IMR-90 (cell line): ENCODE measurements at regions not wholly inside any gene's neighbourhood (a gene's known extent, or its start where the extent isn't known, plus 50 kb on each side); places are given as distances from the start of the nearest gene placed in this dataset.

ENCODE experiments used
- ATAC-seq: fragments of 200-7000 bp; cut with Tn5 transposase; 2 replicates; pipeline ENCODE4 v1.9.1; 2020; ENCODE audit warnings: low read depth, mild to moderate bottlenecking, moderate library complexity
- BruUV-seq: library from RNA; stranded (reverse); fragments of 400-500 nt; replicated peaks from 2 replicates; lab custom pipeline; 2021; lab: Mats Ljungman, UMichigan
- CTCF ChIA-PET: fragments of 300-600 bp; formaldehyde crosslinking; extraction: SDS; loops from one replicate; lab custom pipeline; 2021; ENCODE audit warnings: antibody characterized with exemption; lab: Yijun Ruan, JAX
- POLR2A ChIA-PET: fragments of 300-600 bp; sonication (Branson Sonifier 250); formaldehyde crosslinking; loops from one replicate; lab custom pipeline; 2022; ENCODE audit warnings: antibody characterized with exemption; ENCODE audit not compliant: unreplicated experiment; lab: Charles Lee
- DNase-seq: peaks from one replicate; pipeline ENCODE4 v3.0.0; 2013
- H2AFZ ChIP-seq: replicated peaks from 2 replicates; pipeline ENCODE3; 2013; ENCODE audit warnings: low read length, mild to moderate bottlenecking; ENCODE audit not compliant: poor library complexity
- H2AK5ac ChIP-seq: 2 replicates; pipeline ENCODE4 v1.6.1; 2013; ENCODE audit warnings: low read depth, low read length, inconsistent platforms
- H2AK9ac ChIP-seq: replicated peaks from 2 replicates; pipeline ENCODE3; 2013; ENCODE audit warnings: mild to moderate bottlenecking, low read depth, low read length, moderate library complexity; ENCODE audit not compliant: poor library complexity
- H2BK120ac ChIP-seq: 2 replicates; pipeline ENCODE4 v1.6.1; 2013; ENCODE audit warnings: low read depth, low read length, inconsistent platforms
- H2BK15ac ChIP-seq: 3 replicates; pipeline ENCODE4 v1.6.1; 2013; ENCODE audit warnings: low read depth, low read length, inconsistent platforms
- H2BK20ac ChIP-seq: 2 replicates; pipeline ENCODE4 v1.6.1; 2013; ENCODE audit warnings: low read depth, mild to moderate bottlenecking, inconsistent platforms, low read length, moderate library complexity
- H2BK5ac ChIP-seq: 2 replicates; pipeline ENCODE4 v1.6.1; 2013; ENCODE audit warnings: mild to moderate bottlenecking, low read depth, low read length, inconsistent platforms; ENCODE audit not compliant: poor library complexity, severe bottlenecking
- H3K14ac ChIP-seq: replicated peaks from 2 replicates; pipeline ENCODE4 v1.6.1; 2013; ENCODE audit warnings: low read depth, low read length, inconsistent platforms
- H3K18ac ChIP-seq: 2 replicates; pipeline ENCODE4 v1.6.1; 2013; ENCODE audit warnings: low read depth, low read length, control low read depth
- H3K23ac ChIP-seq: 2 replicates; pipeline ENCODE4 v1.6.1; 2013; ENCODE audit warnings: low read depth, low read length, inconsistent platforms
- H3K27ac ChIP-seq: 2 replicates; pipeline ENCODE4 v1.5.1; 2013; ENCODE audit warnings: mild to moderate bottlenecking, control low read depth, low read length; ENCODE audit not compliant: insufficient read depth
- H3K27me3 ChIP-seq: 2 replicates; pipeline ENCODE4 v1.6.1; 2013; ENCODE audit warnings: low read length; ENCODE audit not compliant: control insufficient read depth, insufficient read depth
- H3K36me3 ChIP-seq: 2 replicates; pipeline ENCODE4 v1.6.1; 2013; ENCODE audit warnings: low read length, mixed read lengths; ENCODE audit not compliant: control insufficient read depth, insufficient read depth
- H3K4ac ChIP-seq: 2 replicates; pipeline ENCODE4 v1.6.1; 2013; ENCODE audit warnings: low read depth, low read length, inconsistent platforms
- H3K4me1 ChIP-seq: 2 replicates; pipeline ENCODE4 v1.6.1; 2013; ENCODE audit warnings: low read length, mixed read lengths; ENCODE audit not compliant: control insufficient read depth, insufficient read depth
- H3K4me2 ChIP-seq: 2 replicates; pipeline ENCODE4 v1.6.1; 2013; ENCODE audit warnings: low read depth, mild to moderate bottlenecking, control low read depth, low read length, moderate library complexity
- H3K4me3 ChIP-seq: 2 replicates; pipeline ENCODE4 v1.5.1; 2013; ENCODE audit warnings: low read depth, mild to moderate bottlenecking, control low read depth, low read length, moderate library complexity; ENCODE audit not compliant: insufficient read depth
- H3K56ac ChIP-seq: 2 replicates; pipeline ENCODE4 v1.6.1; 2013; ENCODE audit warnings: low read length, inconsistent platforms; ENCODE audit not compliant: insufficient read depth; ENCODE audit errors: extremely low read depth
- H3K79me1 ChIP-seq, 2 experiments: 2 replicates each; pipeline ENCODE4 v1.6.1; 2013; ENCODE audit warnings: low read length in 2 of 2, inconsistent platforms in 1 of 2, low read depth in 1 of 2
- H3K9ac ChIP-seq: 2 replicates; pipeline ENCODE4 v1.6.1; 2013; ENCODE audit warnings: low read depth, low read length, control low read depth
- H3K9me1 ChIP-seq: 2 replicates; pipeline ENCODE4 v1.6.1; 2013; ENCODE audit warnings: low read length, inconsistent platforms; ENCODE audit not compliant: insufficient read depth
- H3K9me3 ChIP-seq: 2 replicates; pipeline ENCODE4 v1.6.1; 2013; ENCODE audit warnings: low read length; ENCODE audit not compliant: control insufficient read depth, insufficient read depth
- H4K20me1 ChIP-seq: 2 replicates; pipeline ENCODE4 v1.6.1; 2013; ENCODE audit warnings: low read length, inconsistent platforms; ENCODE audit not compliant: insufficient read depth
- H4K5ac ChIP-seq: 2 replicates; pipeline ENCODE4 v1.6.1; 2013; ENCODE audit warnings: mild to moderate bottlenecking, low read depth, low read length, control low read depth
- H4K8ac ChIP-seq, 2 experiments: 2 replicates each; pipeline ENCODE4 v1.6.1; 2013; ENCODE audit warnings: low read depth in 2 of 2, low read length in 2 of 2, control low read depth in 1 of 2, inconsistent platforms in 1 of 2
- H4K91ac ChIP-seq: 2 replicates; pipeline ENCODE4 v1.6.1; 2013; ENCODE audit warnings: low read depth, low read length, inconsistent platforms; ENCODE audit not compliant: insufficient read depth
- BHLHE40 ChIP-seq: fragments of 150-350 bp; IDR thresholded peaks from 2 replicates; pipeline ENCODE4 v1.6.1; 2016; ENCODE audit warnings: mild to moderate bottlenecking, low read depth, low read length
- CEBPB ChIP-seq: IDR thresholded peaks from 2 replicates; pipeline ENCODE4 v1.6.1; 2012; ENCODE audit warnings: low read depth, low read length, improper control_type of control experiment
- CHD1 ChIP-seq: IDR thresholded peaks from 2 replicates; pipeline ENCODE4 v1.6.1; 2012; ENCODE audit warnings: low read depth, low read length, improper control_type of control experiment
- FOS ChIP-seq: fragments of 150-350 bp; IDR thresholded peaks from 2 replicates; pipeline ENCODE4 v1.6.1; 2016; ENCODE audit warnings: low read depth, low read length
- MAFK ChIP-seq: IDR thresholded peaks from 2 replicates; pipeline ENCODE4 v1.6.1; 2012; ENCODE audit warnings: low read depth, low read length, improper control_type of control experiment
- MAZ ChIP-seq: IDR thresholded peaks from 2 replicates; pipeline ENCODE4 v1.6.1; 2012; ENCODE audit warnings: low read depth, mild to moderate bottlenecking, low read length, improper control_type of control experiment, moderate library complexity, borderline replicate concordance
- MXI1 ChIP-seq: IDR thresholded peaks from 2 replicates; pipeline ENCODE4 v1.6.1; 2012; ENCODE audit warnings: low read depth, mild to moderate bottlenecking, low read length, moderate library complexity, borderline replicate concordance
- NFE2L2 ChIP-seq: fragments of 150-350 bp; IDR thresholded peaks from 2 replicates; pipeline ENCODE4 v1.6.1; 2016; ENCODE audit warnings: low read depth, mild to moderate bottlenecking, low read length
- POLR2A ChIP-seq: IDR thresholded peaks from 2 replicates; pipeline ENCODE4 v1.6.1; 2012; ENCODE audit warnings: mild to moderate bottlenecking, low read depth, low read length
- RAD21 ChIP-seq: IDR thresholded peaks from 2 replicates; pipeline ENCODE4 v1.6.1; 2012; ENCODE audit warnings: low read length, improper control_type of control experiment
- RCOR1 ChIP-seq: IDR thresholded peaks from 2 replicates; pipeline ENCODE4 v1.6.1; 2012; ENCODE audit warnings: mild to moderate bottlenecking, low read length, improper control_type of control experiment; ENCODE audit not compliant: insufficient replicate concordance
- RFX5 ChIP-seq: IDR thresholded peaks from 2 replicates; pipeline ENCODE4 v1.8.0; 2012; ENCODE audit warnings: low read depth, mild to moderate bottlenecking, low read length, moderate library complexity
- SMC3 ChIP-seq: fragments of 150-350 bp; IDR thresholded peaks from 2 replicates; pipeline ENCODE4 v1.6.1; 2016; ENCODE audit warnings: low read depth, mild to moderate bottlenecking, antibody characterized with exemption, low read length, moderate library complexity
- WGBS, 2 experiments: methylation state at CpG; one replicate each; pipeline versions ENCODE4 v1.1.5 to v1.1.7; 2013; ENCODE audit warnings: missing lambda C conversion rate in 2 of 2; ENCODE audit not compliant: insufficient read length in 1 of 2; ENCODE audit errors: extremely low coverage in 2 of 2; 5-methylcytosine and 5-hydroxymethylcytosine counted together
- dilution Hi-C: fragments of 300-500 bp; cut with HindIII; formaldehyde crosslinking; loops from one replicate; pipeline ENCODE4 v1.14.3; 2018; ENCODE audit warnings: low sequenced_read_pairs; ENCODE audit not compliant: unreplicated experiment
- in situ Hi-C: fragments of 300-500 bp; cut with MboI; formaldehyde crosslinking; loops from 3 replicates; pipeline ENCODE4 v1.14.3; 2019; ENCODE audit warnings: low sequenced_read_pairs, inconsistent platforms, mixed read lengths
- intact Hi-C: fragments of 100-400 bp; cut with micrococcal nuclease; formaldehyde crosslinking; loops from 2 replicates; pipeline ENCODE4 v1.10.0; 2022
- TF ChIP-seq, protein P1 (sequence below): fragments of 150-350 bp; IDR thresholded peaks from 2 replicates; pipeline ENCODE4 v1.6.1; 2016; ENCODE audit warnings: low read depth, mild to moderate bottlenecking, low read length, moderate library complexity, borderline replicate concordance
- TF ChIP-seq, protein P2 (sequence below): fragments of 150-350 bp; IDR thresholded peaks from 2 replicates; pipeline ENCODE4 v1.6.1; 2017; ENCODE audit warnings: mild to moderate bottlenecking, antibody characterized with exemption, low read length, low read depth
- TF ChIP-seq, protein P3 (sequence below): conservative IDR thresholded peaks from 2 replicates; pipeline ENCODE4 v1.5.1; 2012; ENCODE audit warnings: mild to moderate bottlenecking, low read depth, low read length, improper control_type of control experiment

DNA sequence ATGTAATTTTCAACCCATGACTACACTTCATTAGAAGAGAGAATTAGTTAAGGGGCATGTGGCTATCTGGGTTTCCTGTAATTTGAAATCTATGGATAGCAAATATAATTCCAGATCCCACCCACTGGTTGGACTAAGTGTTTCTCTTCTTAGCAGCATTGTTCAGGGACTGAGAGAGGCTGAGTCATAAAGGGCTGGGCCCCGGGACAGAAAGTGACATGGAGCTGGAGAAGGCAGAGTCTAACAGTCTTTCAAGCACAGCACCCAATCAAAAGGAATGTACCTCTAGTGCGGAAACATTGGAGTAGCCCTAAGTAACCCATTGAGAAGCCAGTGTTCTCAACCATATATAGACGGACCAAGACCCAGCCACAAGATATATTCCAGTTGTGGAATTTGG lies 363.9 kb downstream of the DHX35 start:
- intact Hi-C loops (no loop called here), dilution Hi-C loops (no loop called here), in situ Hi-C loops (no loop called here)
- ChIA-PET CTCF (no interaction called here), POLR2A (no interaction called here)
- Histone ChIP-seq H3K27ac (no peak overlapping the region), H3K56ac (no peak overlapping the region), H3K9me3 (no peaks in the 10 kb centered on the region), H3K27me3 (no peaks in the 10 kb centered on the region), H3K4ac (no peak overlapping the region), H3K14ac (no peak overlapping the region), H2AK5ac (no peak overlapping the region), H4K91ac (no peak overlapping the region), H2BK15ac (no peak overlapping the region), H2BK20ac (no peak overlapping the region), H4K8ac (no peak overlapping the region), H3K18ac (no peak overlapping the region), H2AK9ac (no peak overlapping the region), H3K79me1 (no peaks in the 10 kb centered on the region), H3K9ac (no peak overlapping the region), H3K4me2 (no peak overlapping the region), H4K20me1 (no peaks in the 10 kb centered on the region), H3K36me3 (no peaks in the 10 kb centered on the region), H2AFZ (no peak overlapping the region), H3K23ac (no peak overlapping the region), H2BK120ac (no peak overlapping the region), H3K4me3 (no peak overlapping the region), H3K4me1 (no peaks in the 10 kb centered on the region), H4K5ac (no peak overlapping the region), H2BK5ac (no peak overlapping the region), H3K9me1 (no peaks in the 10 kb centered on the region)
- TF ChIP-seq MAZ (no peak), BHLHE40 (no peak), POLR2A (no peak), MXI1 (no peak), RAD21 (no peak), MAFK (no peak), SMC3 (no peak), FOS (no peak), NFE2L2 (no peak), CHD1 (no peak), RCOR1 (no peak), CEBPB (no peak), RFX5 (no peak)
- TF ChIP-seq, protein P1, sequence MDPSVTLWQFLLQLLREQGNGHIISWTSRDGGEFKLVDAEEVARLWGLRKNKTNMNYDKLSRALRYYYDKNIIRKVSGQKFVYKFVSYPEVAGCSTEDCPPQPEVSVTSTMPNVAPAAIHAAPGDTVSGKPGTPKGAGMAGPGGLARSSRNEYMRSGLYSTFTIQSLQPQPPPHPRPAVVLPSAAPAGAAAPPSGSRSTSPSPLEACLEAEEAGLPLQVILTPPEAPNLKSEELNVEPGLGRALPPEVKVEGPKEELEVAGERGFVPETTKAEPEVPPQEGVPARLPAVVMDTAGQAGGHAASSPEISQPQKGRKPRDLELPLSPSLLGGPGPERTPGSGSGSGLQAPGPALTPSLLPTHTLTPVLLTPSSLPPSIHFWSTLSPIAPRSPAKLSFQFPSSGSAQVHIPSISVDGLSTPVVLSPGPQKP = no peak
- TF ChIP-seq, protein P2, sequence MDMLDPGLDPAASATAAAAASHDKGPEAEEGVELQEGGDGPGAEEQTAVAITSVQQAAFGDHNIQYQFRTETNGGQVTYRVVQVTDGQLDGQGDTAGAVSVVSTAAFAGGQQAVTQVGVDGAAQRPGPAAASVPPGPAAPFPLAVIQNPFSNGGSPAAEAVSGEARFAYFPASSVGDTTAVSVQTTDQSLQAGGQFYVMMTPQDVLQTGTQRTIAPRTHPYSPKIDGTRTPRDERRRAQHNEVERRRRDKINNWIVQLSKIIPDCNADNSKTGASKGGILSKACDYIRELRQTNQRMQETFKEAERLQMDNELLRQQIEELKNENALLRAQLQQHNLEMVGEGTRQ = no peak
- TF ChIP-seq, protein P3, sequence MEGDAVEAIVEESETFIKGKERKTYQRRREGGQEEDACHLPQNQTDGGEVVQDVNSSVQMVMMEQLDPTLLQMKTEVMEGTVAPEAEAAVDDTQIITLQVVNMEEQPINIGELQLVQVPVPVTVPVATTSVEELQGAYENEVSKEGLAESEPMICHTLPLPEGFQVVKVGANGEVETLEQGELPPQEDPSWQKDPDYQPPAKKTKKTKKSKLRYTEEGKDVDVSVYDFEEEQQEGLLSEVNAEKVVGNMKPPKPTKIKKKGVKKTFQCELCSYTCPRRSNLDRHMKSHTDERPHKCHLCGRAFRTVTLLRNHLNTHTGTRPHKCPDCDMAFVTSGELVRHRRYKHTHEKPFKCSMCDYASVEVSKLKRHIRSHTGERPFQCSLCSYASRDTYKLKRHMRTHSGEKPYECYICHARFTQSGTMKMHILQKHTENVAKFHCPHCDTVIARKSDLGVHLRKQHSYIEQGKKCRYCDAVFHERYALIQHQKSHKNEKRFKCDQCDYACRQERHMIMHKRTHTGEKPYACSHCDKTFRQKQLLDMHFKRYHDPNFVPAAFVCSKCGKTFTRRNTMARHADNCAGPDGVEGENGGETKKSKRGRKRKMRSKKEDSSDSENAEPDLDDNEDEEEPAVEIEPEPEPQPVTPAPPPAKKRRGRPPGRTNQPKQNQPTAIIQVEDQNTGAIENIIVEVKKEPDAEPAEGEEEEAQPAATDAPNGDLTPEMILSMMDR = no peak
- no peak for DNase-seq
- no CpG with 5 or more reads among the region's 3 CpGs for WGBS, 2 experiments
- no TSS peak for BruUV-seq
- no peak for ATAC-seq
